WTC11 (cell line): ENCODE measurements at regions not wholly inside any gene's neighbourhood (a gene's known extent, or its start where the extent isn't known, plus 50 kb on each side); places are given as distances from the start of the nearest gene placed in this dataset.

Experiments
- AFF4 ChIP-seq: sonication (generic); formaldehyde crosslinking; IDR thresholded peaks from 2 replicates; pipeline ENCODE4 v1.8.1; 2023; ENCODE audit warnings: mild to moderate bottlenecking, missing genetic modification reagents, borderline replicate concordance
- CTCF ChIP-seq: fragments of 200-600 bp; IDR thresholded peaks from 2 replicates; pipeline ENCODE4 v1.8.0; 2022; ENCODE audit warnings: antibody characterized with exemption
- FOXJ3 ChIP-seq: sonication (generic); formaldehyde crosslinking; IDR thresholded peaks from 2 replicates; pipeline ENCODE4 v1.9.0; 2021; ENCODE audit warnings: missing genetic modification reagents, mild to moderate bottlenecking, borderline replicate concordance
- IRF2 ChIP-seq: sonication (generic); formaldehyde crosslinking; IDR thresholded peaks from 2 replicates; pipeline ENCODE4 v1.8.0; 2022; ENCODE audit warnings: low read depth, missing genetic modification reagents, borderline replicate concordance
- MAX ChIP-seq: sonication (generic); formaldehyde crosslinking; IDR thresholded peaks from 2 replicates; pipeline ENCODE4 v1.8.0; 2022; ENCODE audit warnings: mild to moderate bottlenecking, missing genetic modification reagents
- NR3C1 ChIP-seq: sonication (generic); formaldehyde crosslinking; conservative IDR thresholded peaks from 2 replicates; pipeline ENCODE4 v1.8.1; 2023; ENCODE audit warnings: low read depth, mild to moderate bottlenecking, missing genetic modification reagents
- PREB ChIP-seq: sonication (generic); formaldehyde crosslinking; IDR thresholded peaks from 2 replicates; pipeline ENCODE4 v1.8.1; 2022; ENCODE audit warnings: mild to moderate bottlenecking, missing genetic modification reagents, moderate library complexity, borderline replicate concordance
- SMAD3 ChIP-seq: sonication (generic); formaldehyde crosslinking; IDR thresholded peaks from 2 replicates; pipeline ENCODE4 v1.8.0; 2022; ENCODE audit warnings: missing genetic modification reagents, mild to moderate bottlenecking, borderline replicate concordance

GRCh38 chr9:81499021-81499454 lies 190.3 kb downstream of the TLE1 start:
- no peak for TF ChIP-seq CTCF
- TF ChIP-seq PREB (CRISPR knock-in tag) = no peak
- no peak for TF ChIP-seq SMAD3
- TF ChIP-seq MAX (CRISPR knock-in tag) = no peak
- no peak for TF ChIP-seq IRF2 (CRISPR knock-in tag)
- TF ChIP-seq AFF4 (CRISPR knock-in tag) = no peak
- no peak for TF ChIP-seq FOXJ3 (CRISPR knock-in tag)
- TF ChIP-seq NR3C1 = no peak
